ENCODE measurements at regions not wholly inside any gene's neighbourhood (a gene's known extent, or its start where the extent isn't known, plus 50 kb on each side); places are given as distances from the start of the nearest gene placed in this dataset.

- no peaks in the 10 kb centered on the region for H3K9me3 ChIP-seq (ENCODE audit: insufficient read depth, low read depth, low read length)
- no peak overlapping the region for H3K4me2 ChIP-seq (ENCODE audit: low read length)
- H3K27ac ChIP-seq (ENCODE audit: low read depth, low read length): no peak overlapping the region
- no peak for FAIRE-seq
- no peaks in the 10 kb centered on the region for H3K4me1 Mint-ChIP-seq (ENCODE audit: low read depth, unreplicated experiment)
- no peak for DNase-seq (ENCODE audit: low read depth)
- H3K79me2 ChIP-seq (ENCODE audit: insufficient read depth, low read length): no peaks in the 10 kb centered on the region
- H2AFZ ChIP-seq (ENCODE audit: low read depth, low read length): no peak overlapping the region
- H3K9ac ChIP-seq (ENCODE audit: low read length): no peak overlapping the region
- H3K27ac Mint-ChIP-seq (ENCODE audit: unreplicated experiment): no peak overlapping the region
- no peaks in the 10 kb centered on the region for H3K36me3 Mint-ChIP-seq (ENCODE audit: low read depth, unreplicated experiment)
- H3K9me3 Mint-ChIP-seq (ENCODE audit: unreplicated experiment): no peaks in the 10 kb centered on the region
- TF ChIP-seq EZH2 (IDR thresholded peaks at IDR 0.05; ENCODE audit: insufficient read depth, low read length) (no peak), CTCF (IDR thresholded peaks at IDR 0.05; ENCODE audit: insufficient read depth, low read depth, low read length) (no peak)
- H3K4me3 ChIP-seq (ENCODE audit: insufficient read depth, low read depth, low read length): no peak overlapping the region
- H4K20me1 ChIP-seq (ENCODE audit: insufficient read depth, low read length): no peaks in the 10 kb centered on the region
- H3K27me3 ChIP-seq (ENCODE audit: insufficient read depth, low read length): no peaks in the 10 kb centered on the region
- H3K4me1 ChIP-seq (ENCODE audit: insufficient read depth, low read length): no peaks in the 10 kb centered on the region
- no peak overlapping the region for H3K4me3 Mint-ChIP-seq (ENCODE audit: unreplicated experiment)
- no peaks in the 10 kb centered on the region for H3K27me3 Mint-ChIP-seq (ENCODE audit: low read depth, unreplicated experiment)
- H3K36me3 ChIP-seq (ENCODE audit: insufficient read depth, low read length): no peaks in the 10 kb centered on the region
These were observed 90.2 kb upstream of the AGTR1 start for GRCh38 chr3:148607491-148607890.

- Histone ChIP-seq H3K79me2 (ENCODE audit: insufficient read depth, low read length) (no peaks in the 10 kb centered on the region), H3K9me3 (ENCODE audit: insufficient read depth, low read depth, low read length) (no peaks in the 10 kb centered on the region), H3K9ac (ENCODE audit: low read length) (no peak overlapping the region), H2AFZ (ENCODE audit: low read depth, low read length) (no peak overlapping the region), H3K4me2 (ENCODE audit: low read length) (no peak overlapping the region), H3K4me1 (ENCODE audit: insufficient read depth, low read length) (no peaks in the 10 kb centered on the region), H4K20me1 (ENCODE audit: insufficient read depth, low read length) (no peaks in the 10 kb centered on the region), H3K4me3 (ENCODE audit: insufficient read depth, low read depth, low read length) (no peak overlapping the region), H3K27me3 (ENCODE audit: insufficient read depth, low read length) (no peaks in the 10 kb centered on the region), H3K27ac (ENCODE audit: low read depth, low read length) (no peak overlapping the region), H3K36me3 (ENCODE audit: insufficient read depth, low read length) (no peaks in the 10 kb centered on the region)
- H3K4me3 Mint-ChIP-seq (ENCODE audit: unreplicated experiment): no peak overlapping the region
- no peaks in the 10 kb centered on the region for H3K4me1 Mint-ChIP-seq (ENCODE audit: low read depth, unreplicated experiment)
- no peak for DNase-seq (ENCODE audit: low read depth)
- TF ChIP-seq CTCF (IDR thresholded peaks at IDR 0.05; ENCODE audit: insufficient read depth, low read depth, low read length) (no peak), EZH2 (IDR thresholded peaks at IDR 0.05; ENCODE audit: insufficient read depth, low read length) (no peak)
- H3K9me3 Mint-ChIP-seq (ENCODE audit: unreplicated experiment): no peaks in the 10 kb centered on the region
- no peak for FAIRE-seq
- H3K36me3 Mint-ChIP-seq (ENCODE audit: low read depth, unreplicated experiment): no peaks in the 10 kb centered on the region
- no peaks in the 10 kb centered on the region for H3K27me3 Mint-ChIP-seq (ENCODE audit: low read depth, unreplicated experiment)
- H3K27ac Mint-ChIP-seq (ENCODE audit: unreplicated experiment): no peak overlapping the region
These were observed 85.4 kb upstream of the AGTR1 start for GRCh38 chr3:148612278-148612677.

GRCh38 chr3:148615382-148615781 lies 82.3 kb upstream of the AGTR1 start:
- H3K9ac ChIP-seq (ENCODE audit: low read length): no peak overlapping the region
- Mint-ChIP-seq H3K4me1 (ENCODE audit: low read depth, unreplicated experiment) (no peaks in the 10 kb centered on the region), H3K9me3 (ENCODE audit: unreplicated experiment) (peaks cover 3% of the 10 kb centered on the region), H3K27ac (ENCODE audit: unreplicated experiment) (no peak overlapping the region), H3K4me3 (ENCODE audit: unreplicated experiment) (no peak overlapping the region), H3K27me3 (ENCODE audit: low read depth, unreplicated experiment) (no peaks in the 10 kb centered on the region), H3K36me3 (ENCODE audit: low read depth, unreplicated experiment) (no peaks in the 10 kb centered on the region)
- no peak overlapping the region for H3K4me2 ChIP-seq (ENCODE audit: low read length)
- no peaks in the 10 kb centered on the region for H4K20me1 ChIP-seq (ENCODE audit: insufficient read depth, low read length)
- TF ChIP-seq CTCF (IDR thresholded peaks at IDR 0.05; ENCODE audit: insufficient read depth, low read depth, low read length) (no peak), EZH2 (IDR thresholded peaks at IDR 0.05; ENCODE audit: insufficient read depth, low read length) (no peak)
- H3K4me3 ChIP-seq (ENCODE audit: insufficient read depth, low read depth, low read length): no peak overlapping the region
- no peak overlapping the region for H2AFZ ChIP-seq (ENCODE audit: low read depth, low read length)
- H3K27ac ChIP-seq (ENCODE audit: low read depth, low read length): no peak overlapping the region
- H3K36me3 ChIP-seq (ENCODE audit: insufficient read depth, low read length): no peaks in the 10 kb centered on the region
- H3K4me1 ChIP-seq (ENCODE audit: insufficient read depth, low read length): no peaks in the 10 kb centered on the region
- no peak for FAIRE-seq
- H3K79me2 ChIP-seq (ENCODE audit: insufficient read depth, low read length): no peaks in the 10 kb centered on the region
- H3K27me3 ChIP-seq (ENCODE audit: insufficient read depth, low read length): no peaks in the 10 kb centered on the region
- DNase-seq (ENCODE audit: low read depth): no peak
- no peaks in the 10 kb centered on the region for H3K9me3 ChIP-seq (ENCODE audit: insufficient read depth, low read depth, low read length)
